22Rv1 (cell line): ENCODE measurements at regions not wholly inside any gene's neighbourhood (a gene's known extent, or its start where the extent isn't known, plus 50 kb on each side); places are given as distances from the start of the nearest gene placed in this dataset.
"Not testable (repeated sequence)": the region's sequence is repeated elsewhere in the genome, so short reads cannot be mapped to it uniquely, and the experiment has no call there.

Experiments used
- CTCF ChIP-seq: fragments of 450-650 bp; IDR thresholded peaks from 2 replicates; pipeline ENCODE4 v1.5.1; 2017; ENCODE audit warnings: mild to moderate bottlenecking
- ZFX ChIP-seq: fragments of 450-650 bp; IDR thresholded peaks from 2 replicates; pipeline ENCODE4 v1.6.1; 2017; ENCODE audit warnings: antibody characterized with exemption, borderline replicate concordance

- TF ChIP-seq CTCF, ZFX: not testable (repeated sequence)
Observed at GRCh38 chr1:148365151-148365550, 118.0 kb downstream of the PPIAL4G start.
